ENCODE measurements at regions not wholly inside any gene's neighbourhood (a gene's known extent, or its start where the extent isn't known, plus 50 kb on each side); places are given as distances from the start of the nearest gene placed in this dataset.

DNA sequence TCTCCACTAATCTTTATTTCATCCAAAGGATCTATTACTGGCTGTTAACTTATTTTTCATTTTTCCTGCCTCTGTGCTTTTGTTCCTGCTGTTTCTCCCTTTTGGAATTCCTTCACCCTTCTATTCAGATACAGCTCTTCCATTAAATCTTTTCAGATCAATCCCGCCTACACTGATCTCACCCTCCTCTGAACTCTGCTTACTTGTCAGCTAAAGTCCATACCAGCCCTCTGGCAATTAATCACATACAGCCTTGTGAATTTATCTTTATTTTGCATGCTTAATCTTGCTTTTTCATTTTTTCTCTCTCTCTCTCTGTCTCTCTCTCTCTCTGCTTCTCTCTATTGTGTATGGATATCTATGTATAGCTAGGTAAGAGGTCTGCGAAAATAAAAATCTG is 100.8 kb upstream of the UMPS start:
- ChIA-PET CTCF (ENCODE audit: unreplicated experiment) (no interaction called here), POLR2A (interaction anchor here (0.6 kb wide), 2 partner anchors 739 to 1219 kb away, joined by 3 read pairs; no protein-coding TSS in a partner anchor)
- Histone ChIP-seq H3K36me3 (ENCODE audit: insufficient read depth, low read length) (no peaks in the 10 kb centered on the region), H3K79me2 (ENCODE audit: insufficient read depth, low read depth, low read length) (no peaks in the 10 kb centered on the region), H3K4me2 (ENCODE audit: low read length) (no peak overlapping the region), H4K20me1 (ENCODE audit: insufficient read depth, low read length) (no peaks in the 10 kb centered on the region), H3K4me3 (ENCODE audit: low read depth, low read length, poor library complexity, severe bottlenecking) (no peak overlapping the region), H3K9me2 (ENCODE audit: insufficient read depth, low read length) (no peaks in the 10 kb centered on the region), H3K9me3 (ENCODE audit: low read length) (no peaks in the 10 kb centered on the region), H2AFZ (ENCODE audit: low read length) (no peak overlapping the region), H3K4me1 (ENCODE audit: insufficient read depth, low read length, poor library complexity, severe bottlenecking) (no peaks in the 10 kb centered on the region), H3K27ac (ENCODE audit: low read depth, low read length, poor library complexity, severe bottlenecking) (no peak overlapping the region)
- BruUV-seq (replicated peaks) = no TSS peak
- DNase-seq (ENCODE audit: low spot score) = no peak
- TF ChIP-seq, protein P1, sequence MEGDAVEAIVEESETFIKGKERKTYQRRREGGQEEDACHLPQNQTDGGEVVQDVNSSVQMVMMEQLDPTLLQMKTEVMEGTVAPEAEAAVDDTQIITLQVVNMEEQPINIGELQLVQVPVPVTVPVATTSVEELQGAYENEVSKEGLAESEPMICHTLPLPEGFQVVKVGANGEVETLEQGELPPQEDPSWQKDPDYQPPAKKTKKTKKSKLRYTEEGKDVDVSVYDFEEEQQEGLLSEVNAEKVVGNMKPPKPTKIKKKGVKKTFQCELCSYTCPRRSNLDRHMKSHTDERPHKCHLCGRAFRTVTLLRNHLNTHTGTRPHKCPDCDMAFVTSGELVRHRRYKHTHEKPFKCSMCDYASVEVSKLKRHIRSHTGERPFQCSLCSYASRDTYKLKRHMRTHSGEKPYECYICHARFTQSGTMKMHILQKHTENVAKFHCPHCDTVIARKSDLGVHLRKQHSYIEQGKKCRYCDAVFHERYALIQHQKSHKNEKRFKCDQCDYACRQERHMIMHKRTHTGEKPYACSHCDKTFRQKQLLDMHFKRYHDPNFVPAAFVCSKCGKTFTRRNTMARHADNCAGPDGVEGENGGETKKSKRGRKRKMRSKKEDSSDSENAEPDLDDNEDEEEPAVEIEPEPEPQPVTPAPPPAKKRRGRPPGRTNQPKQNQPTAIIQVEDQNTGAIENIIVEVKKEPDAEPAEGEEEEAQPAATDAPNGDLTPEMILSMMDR (conservative IDR thresholded peaks at IDR 0.05; ENCODE audit: low read length) = no peak
- TF ChIP-seq EZH2phosphoT487 (IDR thresholded peaks at IDR 0.05; ENCODE audit: borderline replicate concordance, low read depth, low read length) = no peak
- intact Hi-C loops (cut with micrococcal nuclease; ENCODE audit: unreplicated experiment) = no loop called here

DNA sequence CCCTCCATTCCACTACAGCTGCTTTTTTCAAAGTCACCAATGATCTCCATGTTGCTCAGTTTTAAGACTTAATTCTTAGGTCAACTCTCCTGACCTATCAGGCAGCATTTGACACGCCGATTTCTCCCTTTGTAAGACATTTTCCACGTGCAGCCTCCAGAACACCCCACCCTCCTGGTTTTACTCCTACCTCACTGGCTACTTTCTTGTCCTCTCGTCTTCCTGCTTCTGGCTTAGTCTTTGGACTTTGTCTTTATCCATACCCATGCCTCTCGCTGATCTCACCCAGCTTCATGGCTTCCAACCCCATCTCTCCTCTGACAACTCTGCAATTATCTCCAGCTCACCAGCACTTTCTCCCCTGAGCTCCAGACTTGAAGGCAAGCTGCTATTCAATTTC is 99.3 kb upstream of the UMPS start:
- Histone ChIP-seq H3K27ac (ENCODE audit: low read depth, low read length, poor library complexity, severe bottlenecking) (no peak overlapping the region), H4K20me1 (ENCODE audit: insufficient read depth, low read length) (no peaks in the 10 kb centered on the region), H2AFZ (ENCODE audit: low read length) (no peak overlapping the region), H3K9me2 (ENCODE audit: insufficient read depth, low read length) (no peaks in the 10 kb centered on the region), H3K4me2 (ENCODE audit: low read length) (no peak overlapping the region), H3K79me2 (ENCODE audit: insufficient read depth, low read depth, low read length) (no peaks in the 10 kb centered on the region), H3K4me1 (ENCODE audit: insufficient read depth, low read length, poor library complexity, severe bottlenecking) (no peaks in the 10 kb centered on the region), H3K36me3 (ENCODE audit: insufficient read depth, low read length) (no peaks in the 10 kb centered on the region), H3K4me3 (ENCODE audit: low read depth, low read length, poor library complexity, severe bottlenecking) (no peak overlapping the region), H3K9me3 (ENCODE audit: low read length) (no peaks in the 10 kb centered on the region)
- ChIA-PET POLR2A (no interaction called here), CTCF (ENCODE audit: unreplicated experiment) (no interaction called here)
- no peak for DNase-seq (ENCODE audit: low spot score)
- BruUV-seq (replicated peaks) = no TSS peak
- no peak for TF ChIP-seq EZH2phosphoT487 (IDR thresholded peaks at IDR 0.05; ENCODE audit: borderline replicate concordance, low read depth, low read length)
- TF ChIP-seq, protein P1 (conservative IDR thresholded peaks at IDR 0.05; ENCODE audit: low read length) = no peak
- intact Hi-C loops (cut with micrococcal nuclease; ENCODE audit: unreplicated experiment) = no loop called here

DNA sequence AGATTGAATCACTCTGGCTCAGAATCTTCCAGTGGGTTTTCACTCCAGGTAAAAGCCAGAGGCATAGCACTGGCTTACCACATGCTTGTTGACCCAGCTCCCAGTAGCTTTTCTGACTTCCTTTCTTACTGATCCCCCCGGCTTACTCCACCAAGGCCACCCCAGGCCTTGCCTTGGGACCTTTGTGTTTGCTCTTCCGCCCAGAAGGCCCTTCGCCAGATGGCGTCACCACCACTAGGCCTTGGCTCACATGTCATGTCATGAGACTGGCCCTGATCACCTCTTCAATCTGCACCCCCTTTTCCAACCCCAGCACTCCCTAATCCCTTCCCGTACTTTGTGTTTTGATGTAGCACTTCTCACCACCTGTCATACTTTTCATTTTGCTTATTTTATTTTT is 98.5 kb upstream of the UMPS start:
- CTCF ChIA-PET (ENCODE audit: unreplicated experiment) = no interaction called here

More for the DNA sequence above, 98.5 kb upstream of the UMPS start:
- intact Hi-C loops (cut with micrococcal nuclease; ENCODE audit: unreplicated experiment) = no loop called here
- Histone ChIP-seq H3K9me2 (ENCODE audit: insufficient read depth, low read length) (no peaks in the 10 kb centered on the region), H3K4me2 (ENCODE audit: low read length) (no peak overlapping the region), H3K79me2 (ENCODE audit: insufficient read depth, low read depth, low read length) (no peaks in the 10 kb centered on the region), H3K27ac (ENCODE audit: low read depth, low read length, poor library complexity, severe bottlenecking) (no peak overlapping the region), H4K20me1 (ENCODE audit: insufficient read depth, low read length) (no peaks in the 10 kb centered on the region), H2AFZ (ENCODE audit: low read length) (no peak overlapping the region), H3K4me3 (ENCODE audit: low read depth, low read length, poor library complexity, severe bottlenecking) (no peak overlapping the region), H3K4me1 (ENCODE audit: insufficient read depth, low read length, poor library complexity, severe bottlenecking) (no peaks in the 10 kb centered on the region), H3K36me3 (ENCODE audit: insufficient read depth, low read length) (no peaks in the 10 kb centered on the region), H3K9me3 (ENCODE audit: low read length) (no peaks in the 10 kb centered on the region)
- POLR2A ChIA-PET = no interaction called here
- no peak for DNase-seq (ENCODE audit: low spot score)
- BruUV-seq (replicated peaks) = no TSS peak
- TF ChIP-seq, protein P1 (conservative IDR thresholded peaks at IDR 0.05; ENCODE audit: low read length) = no peak
- no peak for TF ChIP-seq EZH2phosphoT487 (IDR thresholded peaks at IDR 0.05; ENCODE audit: borderline replicate concordance, low read depth, low read length)

All from OCI-LY7 (cell line).